ENCODE measurements at regions not wholly inside any gene's neighbourhood (a gene's known extent, or its start where the extent isn't known, plus 50 kb on each side); places are given as distances from the start of the nearest gene placed in this dataset.

GRCh38 chr4:165662341-165662740 lies 210.7 kb upstream of the TLL1 start:
- Histone ChIP-seq H3K9ac (ENCODE audit: extremely low read depth, insufficient read length, low read length) (no peak overlapping the region), H3K23ac (ENCODE audit: insufficient read length, low read depth, low read length) (no peak overlapping the region), H3K4me2 (ENCODE audit: insufficient read depth, insufficient read length, low read length) (no peak overlapping the region), H2BK120ac (ENCODE audit: low read depth, low read length, poor library complexity, severe bottlenecking) (no peak overlapping the region), H3K14ac (ENCODE audit: insufficient read depth, low read length) (no peak overlapping the region; the same call in 1 of the 2 replicates), H3K4ac (ENCODE audit: low read depth, low read length) (no peak overlapping the region), H2BK5ac (ENCODE audit: insufficient read length, low read length) (no peak overlapping the region), H2AK5ac (ENCODE audit: insufficient read length, low read length) (no peak overlapping the region), H4K20me1 (ENCODE audit: control insufficient read depth, insufficient read depth, insufficient read length) (no peaks in the 10 kb centered on the region), H2BK20ac (ENCODE audit: low read depth, low read length, poor library complexity, severe bottlenecking) (no peak overlapping the region), H2AFZ (ENCODE audit: low read length) (no peak overlapping the region), H3K79me2 (ENCODE audit: insufficient read depth, low read length) (no peaks in the 10 kb centered on the region), H3K23me2 (ENCODE audit: insufficient read length, low read depth, low read length, poor library complexity, severe bottlenecking) (no peaks in the 10 kb centered on the region), H3K79me1 (ENCODE audit: insufficient read depth, low read depth, low read length, poor library complexity, severe bottlenecking) (no peaks in the 10 kb centered on the region), H3T11ph (ENCODE audit: low read length) (no peak overlapping the region), H2BK12ac (ENCODE audit: insufficient read length, low read depth, low read length) (no peak overlapping the region), H3K4me1 (ENCODE audit: insufficient read depth, low read length) (no peaks in the 10 kb centered on the region), H3K56ac (ENCODE audit: insufficient read length, low read depth, low read length) (no peak overlapping the region), H3K18ac (ENCODE audit: insufficient read length, low read depth, low read length) (no peak overlapping the region), H2BK15ac (ENCODE audit: low read depth, low read length) (no peak overlapping the region), H4K5ac (ENCODE audit: insufficient read length, low read depth, low read length) (no peak overlapping the region), H3K27me3 (ENCODE audit: insufficient read depth, low read length) (no peaks in the 10 kb centered on the region), H3K9me3 (ENCODE audit: control insufficient read depth, low read depth, low read length) (no peaks in the 10 kb centered on the region), H4K91ac (ENCODE audit: insufficient read length, low read depth, low read length) (no peak overlapping the region), H4K8ac (replicated peaks; ENCODE audit: insufficient read length, low read depth, low read length) (no peak overlapping the region), H3K27ac (ENCODE audit: insufficient read length, low read depth, low read length) (no peak overlapping the region)
- Mint-ChIP-seq H3K27ac (no peak overlapping the region), H3K4me1 (peaks cover 13 to 15% of the 10 kb centered on the region in 2 experiments), H3K27me3 (ENCODE audit: low read depth) (peaks cover 2% of the 10 kb centered on the region; the same call in 1 of the 2 replicates), H3K4me3 (no peak overlapping the region), H3K9me3 (no peaks in the 10 kb centered on the region; a peak in 2 of 5 replicates), H3K36me3 (ENCODE audit: insufficient read depth in 1 of 3, low read depth in 3 of 3) (no peaks in the 10 kb centered on the region)
- no CpG with 5 or more reads among the region's 2 CpGs for WGBS (ENCODE audit: extremely low coverage, insufficient read length, low lambda C conversion rate)
- DNase-seq, result no peak
- TF ChIP-seq, protein P1, sequence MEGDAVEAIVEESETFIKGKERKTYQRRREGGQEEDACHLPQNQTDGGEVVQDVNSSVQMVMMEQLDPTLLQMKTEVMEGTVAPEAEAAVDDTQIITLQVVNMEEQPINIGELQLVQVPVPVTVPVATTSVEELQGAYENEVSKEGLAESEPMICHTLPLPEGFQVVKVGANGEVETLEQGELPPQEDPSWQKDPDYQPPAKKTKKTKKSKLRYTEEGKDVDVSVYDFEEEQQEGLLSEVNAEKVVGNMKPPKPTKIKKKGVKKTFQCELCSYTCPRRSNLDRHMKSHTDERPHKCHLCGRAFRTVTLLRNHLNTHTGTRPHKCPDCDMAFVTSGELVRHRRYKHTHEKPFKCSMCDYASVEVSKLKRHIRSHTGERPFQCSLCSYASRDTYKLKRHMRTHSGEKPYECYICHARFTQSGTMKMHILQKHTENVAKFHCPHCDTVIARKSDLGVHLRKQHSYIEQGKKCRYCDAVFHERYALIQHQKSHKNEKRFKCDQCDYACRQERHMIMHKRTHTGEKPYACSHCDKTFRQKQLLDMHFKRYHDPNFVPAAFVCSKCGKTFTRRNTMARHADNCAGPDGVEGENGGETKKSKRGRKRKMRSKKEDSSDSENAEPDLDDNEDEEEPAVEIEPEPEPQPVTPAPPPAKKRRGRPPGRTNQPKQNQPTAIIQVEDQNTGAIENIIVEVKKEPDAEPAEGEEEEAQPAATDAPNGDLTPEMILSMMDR (conservative IDR thresholded peaks at IDR 0.05), result no peak

Data from H9 (cell line).